ENCODE measurements at regions not wholly inside any gene's neighbourhood (a gene's known extent, or its start where the extent isn't known, plus 50 kb on each side); places are given as distances from the start of the nearest gene placed in this dataset.

- TF ChIP-seq CTCF (IDR thresholded peaks at IDR 0.05; ENCODE audit: poor library complexity, severe bottlenecking) (no peak), EZH2 (IDR thresholded peaks at IDR 0.05; ENCODE audit: borderline replicate concordance, insufficient read depth, low read length, poor library complexity, severe bottlenecking) (no peak), EP300 (conservative IDR thresholded peaks at IDR 0.05; ENCODE audit: poor library complexity, severe bottlenecking) (no peak), POLR2AphosphoS5 (IDR thresholded peaks at IDR 0.05) (no peak), MXI1 (conservative IDR thresholded peaks at IDR 0.05; ENCODE audit: poor library complexity, severe bottlenecking) (no peak), RAD21 (conservative IDR thresholded peaks at IDR 0.05) (no peak), SMC3 (conservative IDR thresholded peaks at IDR 0.05; ENCODE audit: poor library complexity) (no peak)
Measured at GRCh38 chr1:4977701-4978100, 323.3 kb downstream of the AJAP1 start.
